Mammary epithelial cell (primary cell): ENCODE measurements at regions not wholly inside any gene's neighbourhood (a gene's known extent, or its start where the extent isn't known, plus 50 kb on each side); places are given as distances from the start of the nearest gene placed in this dataset.

ENCODE experiments used
- CTCF ChIP-seq, 2 donors: IDR thresholded peaks in 1 of 2; conservative IDR thresholded peaks in 1 of 2; 2 replicates each; pipeline ENCODE4 v1.5.1; 2011 to 2012; ENCODE audit warnings: inconsistent platforms in 2 of 2, low read length in 2 of 2, mild to moderate bottlenecking in 2 of 2, control low read depth in 1 of 2, low read depth in 1 of 2; ENCODE audit not compliant: insufficient read depth in 1 of 2; ENCODE audit errors: extremely low read depth in 1 of 2
- EZH2 ChIP-seq: IDR thresholded peaks from 2 replicates; pipeline ENCODE4 v1.6.1; 2012; ENCODE audit warnings: low read length, inconsistent platforms, borderline replicate concordance

GRCh38 chr5:68046445-68046844 lies 169.1 kb upstream of the PIK3R1 start:
- TF ChIP-seq CTCF (conservative IDR thresholded peaks at IDR 0.05 in 1 of 2, IDR thresholded peaks at IDR 0.05 in 1 of 2; ENCODE audit: extremely low read depth in 1 of 2, insufficient read depth in 1 of 2, low read depth in 1 of 2, low read length in 2 of 2) (no peak), EZH2 (no peak)
